Osteoblast (primary cell): ENCODE measurements at regions not wholly inside any gene's neighbourhood (a gene's known extent, or its start where the extent isn't known, plus 50 kb on each side); places are given as distances from the start of the nearest gene placed in this dataset.
A peak's percentile ranks its signal among the peaks of the same experiment; 100 is the strongest.

Experiments used
- DNase-seq: peaks from one replicate; pipeline ENCODE4 v3.0.0; 2011; ENCODE audit warnings: low spot score, mixed read lengths; ENCODE audit not compliant: insufficient read length; ENCODE audit errors: missing footprints
- H2AFZ ChIP-seq: 2 replicates; pipeline ENCODE4 v1.6.0; 2011; ENCODE audit warnings: mild to moderate bottlenecking, low read length
- H3K27ac ChIP-seq: 2 replicates; pipeline ENCODE4 v1.5.1; 2011; ENCODE audit warnings: mild to moderate bottlenecking, low read depth, low read length, moderate library complexity
- H3K27me3 ChIP-seq: 2 replicates; pipeline ENCODE4 v1.6.0; 2012; ENCODE audit warnings: mild to moderate bottlenecking, control low read depth, inconsistent platforms, low read length, moderate library complexity; ENCODE audit not compliant: insufficient read depth
- H3K36me3 ChIP-seq: 2 replicates; pipeline ENCODE4 v1.5.1; 2011; ENCODE audit warnings: mild to moderate bottlenecking, low read length, control low read depth, moderate library complexity; ENCODE audit not compliant: insufficient read depth
- H3K4me1 ChIP-seq: 2 replicates; pipeline ENCODE4 v1.5.1; 2011; ENCODE audit warnings: mild to moderate bottlenecking, low read length, control low read depth, moderate library complexity; ENCODE audit not compliant: insufficient read depth
- H3K4me2 ChIP-seq: 2 replicates; pipeline ENCODE4 v1.6.0; 2011; ENCODE audit warnings: mild to moderate bottlenecking, low read length; ENCODE audit not compliant: insufficient read depth
- H3K4me3 ChIP-seq: fragments of 200-600 bp; sonication (generic); 3 replicates; pipeline ENCODE4 v1.5.1; 2012; ENCODE audit warnings: mild to moderate bottlenecking, low read length, inconsistent platforms; ENCODE audit not compliant: insufficient read depth
- H3K79me2 ChIP-seq: 2 replicates; pipeline ENCODE4 v1.6.0; 2012; ENCODE audit warnings: mild to moderate bottlenecking, low read length, control low read depth, inconsistent platforms; ENCODE audit not compliant: insufficient read depth
- H3K9me3 ChIP-seq: 2 replicates; pipeline ENCODE4 v1.5.1; 2011; ENCODE audit warnings: low read depth, low read length, control low read depth
- H4K20me1 ChIP-seq: 2 replicates; pipeline ENCODE4 v1.6.0; 2012; ENCODE audit warnings: mild to moderate bottlenecking, low read length, control low read depth; ENCODE audit not compliant: insufficient read depth
- CTCF ChIP-seq: IDR thresholded peaks from 2 replicates; pipeline ENCODE4 v1.5.1; 2011; ENCODE audit warnings: mild to moderate bottlenecking, low read depth, low read length, moderate library complexity; ENCODE audit errors: extremely low read depth

GRCh38 chr15:70476441-70476840 lies 286.9 kb downstream of the UACA start:
- no peak overlapping the region for H2AFZ ChIP-seq
- no peak overlapping the region for H3K4me3 ChIP-seq
- no peaks in the 10 kb centered on the region for H3K36me3 ChIP-seq
- no peaks in the 10 kb centered on the region for H4K20me1 ChIP-seq
- peaks cover 43% of the 10 kb centered on the region for H3K4me1 ChIP-seq
- H3K9me3 ChIP-seq = no peaks in the 10 kb centered on the region
- no peaks in the 10 kb centered on the region for H3K79me2 ChIP-seq
- no peaks in the 10 kb centered on the region for H3K27me3 ChIP-seq
- no peak for TF ChIP-seq CTCF
- no peak for DNase-seq
- no peak overlapping the region for H3K4me2 ChIP-seq
- no peak overlapping the region for H3K27ac ChIP-seq

- H3K4me3 ChIP-seq = no peak overlapping the region
Observed at GRCh38 chr15:70475921-70476320, 287.4 kb downstream of the UACA start.

GRCh38 chr15:70475407-70475781 lies 288.0 kb downstream of the UACA start:
- no peak for TF ChIP-seq CTCF
- Histone ChIP-seq H4K20me1 (no peaks in the 10 kb centered on the region), H2AFZ (peak overlapping the region; percentile 79), H3K4me2 (peak overlapping the region; percentile 81), H3K79me2 (no peaks in the 10 kb centered on the region), H3K4me3 (peak overlapping the region; percentile 58), H3K36me3 (no peaks in the 10 kb centered on the region), H3K27me3 (no peaks in the 10 kb centered on the region), H3K9me3 (no peaks in the 10 kb centered on the region), H3K27ac (peak overlapping the region; percentile 92), H3K4me1 (peaks cover 39% of the 10 kb centered on the region)
- DNase-seq = no peak

More at GRCh38 chr15:70475921-70476320, 287.4 kb downstream of the UACA start:
- peak overlapping the region; percentile 79 for H2AFZ ChIP-seq
- H4K20me1 ChIP-seq = no peaks in the 10 kb centered on the region
- TF ChIP-seq CTCF = no peak
- no peaks in the 10 kb centered on the region for H3K27me3 ChIP-seq
- peak overlapping the region; percentile 92 for H3K27ac ChIP-seq
- H3K36me3 ChIP-seq = no peaks in the 10 kb centered on the region
- no peaks in the 10 kb centered on the region for H3K79me2 ChIP-seq
- no peaks in the 10 kb centered on the region for H3K9me3 ChIP-seq
- H3K4me1 ChIP-seq = peaks cover 43% of the 10 kb centered on the region
- H3K4me2 ChIP-seq = peak overlapping the region; percentile 81
- no peak for DNase-seq

GRCh38 chr15:70474471-70475406 lies 288.6 kb downstream of the UACA start:
- Histone ChIP-seq H3K36me3 (no peaks in the 10 kb centered on the region), H3K79me2 (no peaks in the 10 kb centered on the region), H2AFZ (peak overlapping the region; percentile 79), H3K27me3 (no peaks in the 10 kb centered on the region), H3K4me2 (peak overlapping the region; percentile 81), H3K4me1 (peaks cover 34% of the 10 kb centered on the region), H3K9me3 (no peaks in the 10 kb centered on the region), H3K4me3 (peak overlapping the region; percentile 58), H3K27ac (peak overlapping the region; percentile 92), H4K20me1 (no peaks in the 10 kb centered on the region)
- peak; percentile 98 for DNase-seq
- no peak for TF ChIP-seq CTCF
